ENCODE measurements at regions not wholly inside any gene's neighbourhood (a gene's known extent, or its start where the extent isn't known, plus 50 kb on each side); places are given as distances from the start of the nearest gene placed in this dataset.

DNA sequence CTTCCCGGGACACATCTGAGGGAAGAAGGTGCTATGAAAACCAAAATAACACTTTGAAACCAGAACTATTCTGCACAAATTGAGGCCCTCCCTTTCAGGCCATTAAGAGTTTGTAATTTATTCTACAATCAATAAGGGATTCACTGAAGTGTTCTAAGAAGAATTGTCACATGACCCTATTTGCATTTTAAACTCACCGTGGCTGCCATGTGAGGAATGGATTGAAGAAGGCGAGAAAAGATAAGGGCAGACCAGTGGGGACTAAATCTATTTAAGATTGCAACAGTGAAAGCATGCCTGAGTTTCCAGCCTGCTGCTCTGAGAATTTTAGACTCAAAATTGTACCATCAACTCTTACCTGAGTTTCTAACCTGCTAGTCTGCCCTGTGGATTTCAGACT is 408.8 kb upstream of the SALL1 start:
- intact Hi-C loops (cut with DNase I, micrococcal nuclease): loop anchor here in 1 of 2 donors (10.0 kb wide), 1 partner anchor 55 kb away; no protein-coding TSS in a partner anchor
- ATAC-seq: no peak
- no peak for DNase-seq

DNA sequence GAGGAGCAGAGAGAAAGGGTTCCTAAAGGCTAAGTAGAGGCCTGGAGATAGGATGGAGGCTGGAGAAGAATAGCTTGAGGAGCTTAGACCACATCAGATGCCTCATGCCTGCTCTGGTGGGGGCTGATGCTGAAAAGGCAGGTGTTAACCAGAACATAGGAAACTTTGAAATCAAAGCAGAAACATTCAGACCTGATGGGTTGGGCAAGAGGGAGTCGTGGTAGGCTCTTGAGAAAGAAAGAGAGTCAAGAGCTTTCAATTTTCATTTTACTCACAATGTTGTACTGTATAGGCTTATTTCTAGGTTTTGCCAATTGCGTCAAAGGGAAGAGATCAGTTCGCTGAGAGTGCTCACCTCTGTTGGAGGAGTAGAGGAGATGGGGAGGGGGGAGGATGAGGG is 406.6 kb upstream of the SALL1 start:
- ATAC-seq (no peak), DNase-seq (no peak)
- intact Hi-C loops (cut with DNase I, micrococcal nuclease): loop anchor here in 1 of 2 donors (10.0 kb wide), 1 partner anchor 57 kb away; no protein-coding TSS in a partner anchor

DNA sequence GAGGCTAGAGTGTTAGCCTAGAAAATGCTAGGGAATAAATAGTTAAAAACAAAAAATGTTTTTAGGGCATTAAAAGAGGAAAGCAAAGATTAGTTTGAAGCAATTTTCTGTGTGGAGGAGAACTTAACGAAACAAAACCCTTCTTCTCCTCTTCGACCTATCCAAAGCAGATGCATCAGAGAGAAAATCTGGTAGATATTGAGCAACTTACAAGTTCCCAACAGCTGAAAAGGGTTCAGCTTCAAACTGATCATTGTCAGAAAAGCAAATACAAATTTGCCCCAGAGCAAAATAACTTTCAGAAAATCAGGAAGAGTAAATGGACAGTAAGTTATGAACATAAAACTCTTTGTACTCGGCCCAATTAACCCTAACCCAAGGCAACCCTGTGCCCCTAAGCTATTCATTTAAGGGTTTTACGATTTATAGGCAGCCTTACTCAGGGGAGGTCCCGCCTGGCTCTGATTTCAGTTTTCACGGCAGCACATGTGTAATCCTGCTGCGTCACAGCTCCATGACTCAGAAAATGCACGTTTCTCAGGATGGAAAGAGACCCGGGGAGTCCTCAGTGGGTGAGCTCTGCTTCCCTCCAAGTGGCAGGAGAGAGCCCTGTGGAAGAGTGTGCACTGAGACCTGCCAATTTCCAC is 405.7 kb upstream of the SALL1 start:
- ATAC-seq (no peak), DNase-seq (no peak)
- intact Hi-C loops (cut with DNase I, micrococcal nuclease): loop anchor here in 1 of 2 donors (10.0 kb wide), 1 partner anchor 58 kb away; no protein-coding TSS in a partner anchor

DNA sequence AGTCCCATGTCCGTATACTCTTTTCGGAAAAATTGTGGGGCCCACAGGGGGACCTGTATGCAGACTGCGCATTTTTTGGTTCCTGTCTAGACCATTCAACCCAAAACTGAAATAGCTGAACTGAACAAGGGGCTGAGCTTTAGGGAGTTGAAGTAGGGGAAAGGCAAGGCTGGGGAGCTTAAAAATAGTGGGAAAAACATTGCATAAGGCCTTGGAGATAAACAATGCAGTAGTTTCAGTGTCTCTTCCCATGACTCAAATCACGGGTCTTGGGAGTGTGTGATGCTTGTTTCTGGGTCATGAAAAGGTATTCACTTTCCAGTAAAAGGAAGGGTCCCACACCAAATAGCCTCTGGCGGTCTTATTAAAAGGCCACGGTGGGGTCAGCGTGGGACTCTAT is 402.8 kb upstream of the SALL1 start:
- intact Hi-C loops (cut with DNase I, micrococcal nuclease): loop anchor here in 1 of 2 donors (10.0 kb wide), 1 partner anchor 61 kb away; no protein-coding TSS in a partner anchor
- DNase-seq: no peak
- ATAC-seq: no peak

DNA sequence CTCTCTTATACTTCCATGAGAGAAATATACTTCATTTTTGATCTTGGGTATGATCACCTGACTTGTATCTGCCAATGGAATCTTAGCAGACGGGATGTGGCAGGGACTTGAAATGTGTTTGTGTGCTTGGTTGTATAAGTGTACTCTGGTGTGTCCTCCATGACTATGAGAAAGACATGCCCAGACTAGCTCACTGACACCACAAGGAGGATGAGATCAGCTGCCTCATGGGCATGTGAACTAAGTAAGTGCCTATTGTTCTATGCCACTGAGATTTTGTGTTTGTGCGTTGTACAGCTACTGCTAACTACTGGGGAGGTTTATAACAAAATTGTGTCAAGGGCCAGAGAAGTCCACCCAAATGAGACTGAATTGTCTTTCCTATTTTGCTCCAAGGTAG is 402.2 kb upstream of the SALL1 start:
- no peak for ATAC-seq
- intact Hi-C loops (cut with DNase I, micrococcal nuclease): loop anchor here in 1 of 2 donors (10.0 kb wide), 1 partner anchor 61 kb away; no protein-coding TSS in a partner anchor
- no peak for DNase-seq

DNA sequence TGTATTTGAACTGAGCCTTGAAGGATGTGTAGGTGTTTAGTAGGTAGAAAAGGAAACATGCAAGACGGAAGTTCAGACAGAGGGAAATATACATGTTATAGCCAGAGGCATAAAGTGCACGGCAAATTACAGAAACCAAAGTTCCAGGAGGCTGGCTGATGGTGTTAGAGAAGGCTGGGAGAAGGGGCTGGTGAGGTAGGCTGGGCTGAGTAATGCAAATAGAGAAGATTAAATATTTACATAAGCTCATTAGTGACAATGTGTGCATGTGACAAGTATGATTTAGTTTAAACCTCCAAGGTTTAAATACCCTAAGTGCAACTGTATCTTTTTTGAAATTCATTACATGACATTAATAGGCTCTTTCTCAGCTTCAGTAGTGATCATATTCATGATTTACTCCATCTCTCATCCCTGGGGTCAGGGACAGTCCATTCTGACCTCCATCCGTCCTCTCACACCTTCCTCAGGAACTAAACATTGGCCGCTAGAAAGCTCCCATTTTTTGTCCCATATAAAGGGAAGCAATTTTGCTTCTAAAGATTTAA is 399.8 kb upstream of the SALL1 start:
- ATAC-seq (no peak), DNase-seq (no peak)
- intact Hi-C loops (cut with DNase I, micrococcal nuclease): loop anchor here in 1 of 2 donors (10.0 kb wide), 1 partner anchor 64 kb away; no protein-coding TSS in a partner anchor

DNA sequence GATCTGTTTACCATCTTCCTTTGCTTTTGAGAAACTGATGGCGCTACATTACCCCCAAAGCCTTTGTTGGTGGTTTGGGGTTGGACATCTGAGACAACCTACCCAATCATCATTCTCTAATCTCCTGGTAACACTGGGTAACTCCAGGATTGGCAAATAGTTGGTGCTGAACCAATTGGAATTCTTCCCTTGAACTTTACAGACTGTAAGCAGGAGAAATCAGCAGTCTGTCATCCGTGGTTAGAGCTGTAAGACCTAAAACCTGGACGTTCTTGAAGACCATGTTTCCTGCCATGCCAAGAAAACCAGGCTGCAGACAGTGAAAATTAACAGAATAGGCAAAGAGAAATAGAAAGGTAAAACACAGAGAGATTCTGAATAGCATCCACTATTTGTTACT is 398.8 kb upstream of the SALL1 start:
- DNase-seq (no peak), ATAC-seq (no peak)
- intact Hi-C loops (cut with DNase I, micrococcal nuclease): loop anchor here in 1 of 2 donors (10.0 kb wide), 1 partner anchor 65 kb away; no protein-coding TSS in a partner anchor

DNA sequence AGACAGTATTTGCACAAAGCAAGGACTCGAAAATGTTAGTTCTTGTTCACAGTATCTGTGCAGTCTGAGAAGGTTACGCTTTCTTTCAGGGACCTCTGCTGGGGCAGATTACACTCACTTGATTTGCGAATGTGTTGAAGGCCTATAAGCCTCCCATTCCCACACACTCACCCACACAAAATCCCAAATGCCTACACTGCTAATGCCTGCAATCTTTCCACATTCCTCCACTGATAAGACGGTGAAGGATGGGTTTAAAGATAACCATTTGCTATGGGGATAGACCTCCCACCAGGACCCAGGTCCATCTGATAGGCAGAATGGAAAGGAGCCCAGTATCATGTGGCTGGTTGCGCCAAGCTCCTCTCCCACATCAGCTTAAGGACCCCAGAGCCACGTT is 394.9 kb upstream of the SALL1 start:
- ATAC-seq (no peak), DNase-seq (no peak)
- intact Hi-C loops (cut with DNase I, micrococcal nuclease): no loop called here

DNA sequence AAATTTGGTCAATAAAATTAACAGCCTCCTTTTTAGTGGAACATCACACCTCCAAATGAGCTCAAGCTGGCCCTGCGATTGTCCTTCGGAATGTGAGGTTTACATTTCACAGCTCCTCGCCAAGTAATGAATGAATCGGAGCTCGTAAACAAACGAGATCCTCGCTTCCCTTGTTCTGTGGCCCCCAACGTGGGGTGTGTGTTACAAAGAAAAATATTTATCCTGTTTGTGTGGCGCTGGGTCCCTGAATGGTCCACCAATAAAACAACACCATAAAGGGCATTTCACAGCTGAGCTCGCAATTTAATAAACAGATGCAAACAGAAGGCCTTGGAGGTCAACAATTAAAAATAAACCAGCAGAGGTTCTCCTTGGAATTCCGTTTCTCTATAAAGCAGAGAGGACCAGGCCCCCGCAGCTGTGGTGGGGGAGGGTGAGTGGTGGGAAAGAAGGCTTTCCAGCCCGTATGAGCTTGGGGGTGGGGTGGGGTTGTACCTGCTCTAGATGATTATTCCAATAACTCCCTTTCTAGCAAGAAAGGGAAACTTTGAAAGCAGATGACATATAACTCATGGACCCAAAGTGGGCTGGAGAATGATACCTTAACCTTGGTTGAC is 393.9 kb upstream of the SALL1 start:
- ATAC-seq (no peak), DNase-seq (no peak)
- intact Hi-C loops (cut with DNase I, micrococcal nuclease): no loop called here

DNA sequence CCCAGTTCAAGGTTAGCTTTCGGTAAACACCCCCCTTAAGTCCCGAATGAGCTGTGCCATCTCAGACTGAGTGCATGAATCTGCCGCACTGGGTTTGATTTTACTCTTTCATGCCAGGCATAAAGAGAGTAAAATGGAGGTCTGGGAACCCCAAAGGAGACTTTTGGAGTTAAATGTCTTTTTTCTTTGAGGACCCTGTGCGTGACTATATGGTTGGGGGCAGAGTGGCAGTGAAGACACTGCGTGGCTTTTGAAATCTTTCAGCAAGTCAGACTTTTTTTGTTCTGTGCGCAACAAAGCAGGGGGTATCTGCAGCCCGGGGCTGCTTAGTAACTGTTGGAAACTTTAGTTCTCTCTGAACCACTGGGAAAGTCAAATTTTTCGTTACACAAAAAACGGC is 392.9 kb upstream of the SALL1 start:
- no peak for ATAC-seq

DNA sequence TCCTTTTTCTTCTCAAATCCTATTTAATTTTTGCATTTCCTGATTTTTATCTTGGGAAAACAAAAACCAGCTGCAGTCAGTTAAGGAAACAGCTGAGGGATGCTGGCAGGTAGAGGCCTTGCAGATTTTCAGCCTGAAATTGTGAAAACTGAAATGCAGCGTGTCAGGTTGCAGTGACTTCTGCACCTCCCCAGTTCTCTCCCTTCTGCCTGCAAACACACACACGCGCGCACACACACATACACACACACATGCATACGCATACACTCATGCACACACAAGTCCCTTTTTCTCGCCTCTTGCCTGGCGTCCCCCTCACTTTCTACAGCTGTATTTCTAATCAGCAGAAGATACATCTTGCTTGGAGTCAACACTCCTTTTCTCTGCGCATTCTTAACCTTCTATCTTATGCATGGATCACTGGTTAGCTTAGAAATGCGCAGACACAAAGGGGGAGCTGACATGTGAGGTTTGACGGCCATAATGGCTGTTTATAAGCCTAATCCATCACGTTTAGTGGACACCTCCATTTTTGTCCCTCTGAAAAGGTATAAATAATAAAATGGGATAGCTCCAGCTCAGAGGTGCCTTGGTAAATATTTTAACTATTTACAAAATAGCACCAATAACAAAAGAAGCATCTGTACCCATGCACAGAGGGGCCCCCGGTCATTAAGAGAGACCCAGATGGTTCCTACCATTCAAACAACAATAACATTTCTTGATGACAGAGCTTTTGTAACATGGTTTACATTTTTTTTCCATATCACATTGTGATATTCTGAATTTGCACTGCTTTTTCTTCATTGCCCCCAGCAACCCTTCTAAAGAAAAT is 392.1 kb upstream of the SALL1 start:
- no peak for ATAC-seq
- DNase-seq: no peak
- intact Hi-C loops (cut with DNase I, micrococcal nuclease): no loop called here

More for the DNA sequence above, 392.9 kb upstream of the SALL1 start:
- no peak for DNase-seq
- intact Hi-C loops (cut with DNase I, micrococcal nuclease): no loop called here

DNA sequence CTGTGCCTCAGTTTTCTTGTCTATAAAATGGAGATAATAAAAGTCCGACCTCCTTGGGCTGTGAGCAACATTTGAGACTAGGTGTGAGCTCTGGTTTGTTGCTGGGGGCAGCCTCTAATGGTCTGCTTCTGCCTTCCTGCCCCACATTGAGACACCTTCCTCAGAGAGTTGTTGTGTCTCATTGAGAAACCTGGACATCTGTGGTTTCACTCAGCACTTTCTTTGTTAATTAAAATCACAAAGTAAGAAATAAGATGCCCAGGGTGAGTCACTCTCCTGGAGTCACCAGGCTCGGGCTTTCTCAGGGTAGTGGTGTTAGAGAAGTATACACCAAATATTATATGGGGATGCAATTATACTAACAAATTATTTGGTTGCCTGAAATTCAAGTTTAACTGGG is 389.2 kb upstream of the SALL1 start:
- DNase-seq (no peak), ATAC-seq (no peak)
- intact Hi-C loops (cut with DNase I, micrococcal nuclease): no loop called here

DNA sequence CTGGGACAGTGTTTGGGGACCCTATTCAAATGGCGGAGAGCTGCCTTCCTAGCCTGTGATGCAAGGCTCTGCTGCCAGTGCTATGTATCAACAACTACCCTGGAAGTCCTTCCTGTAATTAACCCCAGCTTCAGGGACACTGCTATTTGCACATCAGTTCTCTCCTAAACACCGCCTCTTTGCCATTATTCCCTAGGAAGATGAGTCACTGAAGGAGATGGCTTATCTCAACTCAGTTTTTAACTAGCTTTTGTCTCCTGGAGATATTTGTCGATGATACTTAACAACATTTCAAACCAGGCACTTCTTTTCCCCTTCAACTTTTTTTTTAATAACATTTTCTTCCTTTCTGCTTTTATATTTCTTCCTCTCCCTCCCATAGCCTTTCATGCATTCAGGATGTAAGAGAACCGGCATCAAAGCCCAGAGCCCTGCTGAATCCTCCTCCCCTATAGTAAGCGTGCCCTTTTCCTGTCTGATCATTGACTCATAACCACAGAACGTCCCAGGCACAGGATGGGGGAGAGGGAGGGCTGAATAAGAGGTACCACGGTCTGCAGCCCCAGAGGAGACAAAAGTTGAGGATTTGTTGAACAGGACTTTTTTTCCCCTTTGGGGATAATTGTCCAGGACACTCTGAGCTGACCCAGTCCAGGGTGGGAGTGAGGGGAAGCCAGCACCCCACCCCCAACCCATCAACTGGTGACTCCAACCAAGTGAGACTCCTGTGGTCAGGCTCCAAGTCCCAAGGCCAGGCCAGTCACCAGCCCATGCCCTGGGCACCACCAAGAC is 387.8 kb upstream of the SALL1 start:
- DNase-seq: no peak
- intact Hi-C loops (cut with DNase I, micrococcal nuclease): no loop called here
- no peak for ATAC-seq

DNA sequence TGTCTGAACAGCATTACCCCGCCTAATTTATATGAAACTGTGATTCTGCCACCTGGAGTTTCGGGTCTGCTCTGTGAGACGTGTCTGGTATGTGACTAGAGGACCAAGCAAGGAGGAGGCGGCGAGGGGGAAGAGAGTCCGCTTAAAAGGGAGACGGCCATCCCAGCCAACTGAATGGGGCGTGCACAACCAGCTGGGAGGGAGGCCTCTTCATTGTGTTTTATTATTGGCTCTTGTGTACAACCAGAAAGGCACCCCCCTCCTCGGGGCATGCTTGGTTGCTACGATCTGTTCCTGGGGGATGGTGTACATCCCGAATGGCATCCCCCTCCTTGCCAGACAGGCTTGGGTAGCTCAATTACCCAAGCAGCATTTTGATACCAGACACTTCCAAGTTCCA is 384.5 kb upstream of the SALL1 start:
- intact Hi-C loops (cut with DNase I, micrococcal nuclease): no loop called here
- no peak for ATAC-seq
- no peak for DNase-seq

DNA sequence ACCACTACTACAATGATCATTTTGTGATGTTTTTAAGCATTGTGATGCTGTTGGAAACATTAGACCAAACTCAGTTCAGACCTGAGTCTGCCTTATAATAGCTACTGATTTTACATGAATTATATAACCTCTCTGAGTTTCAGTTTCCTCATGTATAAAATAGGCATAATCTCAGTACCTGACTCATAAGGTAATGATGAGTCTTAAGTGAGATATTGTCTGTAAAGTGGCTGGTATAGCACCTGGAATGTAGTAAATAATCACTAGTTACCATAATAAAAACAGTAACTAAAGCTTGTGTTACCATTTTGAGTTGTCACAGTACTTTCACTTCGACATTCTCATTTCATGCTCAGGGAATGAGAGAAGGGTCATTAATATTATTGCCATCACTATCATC is 381.5 kb upstream of the SALL1 start:
- DNase-seq (no peak), ATAC-seq (no peak)
- intact Hi-C loops (cut with DNase I, micrococcal nuclease): no loop called here

DNA sequence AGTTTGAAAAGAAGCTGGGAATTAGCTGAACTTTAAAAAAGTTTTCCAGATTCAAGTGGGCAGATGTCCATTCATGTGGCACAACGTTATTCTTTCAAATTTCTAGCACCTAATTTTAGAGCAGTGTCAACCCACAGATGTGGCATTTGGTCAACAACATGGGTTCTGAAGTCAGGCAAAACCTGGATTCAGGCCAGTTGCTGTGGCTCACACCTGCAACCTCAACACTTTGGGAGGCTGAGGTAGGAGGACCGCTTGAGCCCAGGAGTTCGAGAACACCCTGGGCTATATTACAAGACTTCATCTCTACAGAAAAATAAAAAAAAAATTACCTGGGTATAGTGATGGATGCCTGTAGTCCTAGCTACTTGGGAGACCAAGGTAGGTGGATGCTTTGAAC is 380.2 kb upstream of the SALL1 start:
- DNase-seq (no peak), ATAC-seq (no peak)
- intact Hi-C loops (cut with DNase I, micrococcal nuclease): no loop called here

DNA sequence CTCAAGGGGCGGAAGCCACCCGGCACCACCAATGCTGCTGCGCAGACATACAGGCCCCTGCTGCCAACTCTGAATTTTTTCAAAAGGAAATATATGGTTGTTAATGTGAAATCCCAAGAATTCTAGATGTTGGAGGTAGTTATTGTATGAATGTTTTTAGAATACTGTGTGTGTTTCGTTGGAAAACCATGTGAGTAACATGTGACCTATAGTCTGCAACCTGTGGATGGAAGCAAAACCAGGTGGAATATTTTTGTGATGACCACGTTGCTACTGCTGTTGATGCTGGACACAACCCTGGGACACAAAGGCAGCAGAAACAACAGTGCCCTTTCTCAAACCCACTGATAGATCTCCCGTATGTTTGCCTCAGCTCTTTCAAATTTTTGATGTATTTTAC is 376.3 kb upstream of the SALL1 start:
- ATAC-seq: no peak
- DNase-seq: no peak
- intact Hi-C loops (cut with DNase I, micrococcal nuclease): no loop called here

DNA sequence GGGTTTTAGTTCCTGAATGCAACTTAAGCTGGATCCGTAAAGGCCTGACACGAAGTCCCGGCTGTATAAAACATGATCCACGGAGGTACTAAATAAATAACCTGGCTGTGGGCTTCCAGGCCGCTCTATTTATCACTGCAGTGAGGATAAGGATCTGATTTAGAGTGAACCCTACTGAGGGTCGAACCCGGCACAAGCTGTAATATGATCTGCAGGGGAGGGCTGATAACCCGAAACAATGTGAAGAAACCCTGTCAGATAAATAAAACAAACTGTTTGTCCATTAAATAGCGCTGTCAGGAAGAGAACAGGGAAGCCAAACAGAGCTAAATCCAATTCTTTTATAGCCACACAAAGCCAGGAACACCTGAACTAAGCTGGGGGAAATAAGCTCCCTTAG is 375.6 kb upstream of the SALL1 start:
- DNase-seq (no peak), ATAC-seq (no peak)
- intact Hi-C loops (cut with DNase I, micrococcal nuclease): no loop called here

Measured in left colon (tissue), 2 donors.